Bone marrow (tissue), 2 donors: ENCODE measurements at regions not wholly inside any gene's neighbourhood (a gene's known extent, or its start where the extent isn't known, plus 50 kb on each side); places are given as distances from the start of the nearest gene placed in this dataset.
A peak's percentile ranks its signal among the peaks of the same experiment; 100 is the strongest.

ENCODE experiments used
- DNase-seq, 2 donors: peaks; one replicate each; lab custom pipeline; 2025; lab: John Stamatoyannopoulos, UW

GRCh38 chr19:29263305-29264135 lies 50.6 kb upstream of the UQCRFS1 start:
- DNase-seq, result peak in 1 of 2 donors; percentile 3

- no peak for DNase-seq
These were observed 51.9 kb upstream of the UQCRFS1 start for GRCh38 chr19:29264897-29265296.

GRCh38 chr19:29265436-29265835 lies 52.5 kb upstream of the UQCRFS1 start:
- DNase-seq, result no peak

- DNase-seq, result no peak
These were observed 53.0 kb upstream of the UQCRFS1 start for GRCh38 chr19:29266001-29266400.

GRCh38 chr19:29266603-29267002 lies 53.7 kb upstream of the UQCRFS1 start:
- DNase-seq, result no peak

- DNase-seq, result no peak
These were observed 54.8 kb upstream of the UQCRFS1 start for GRCh38 chr19:29267701-29268100.

GRCh38 chr19:29268103-29268502 lies 55.2 kb upstream of the UQCRFS1 start:
- no peak for DNase-seq

- no peak for DNase-seq
These were observed 55.9 kb upstream of the UQCRFS1 start for GRCh38 chr19:29268721-29269393.

- no peak for DNase-seq
These were observed 56.7 kb upstream of the UQCRFS1 start for GRCh38 chr19:29269641-29270040.

- DNase-seq, result no peak
These were observed 58.4 kb upstream of the UQCRFS1 start for GRCh38 chr19:29271341-29271740.

- DNase-seq, result no peak
These were observed 59.0 kb upstream of the UQCRFS1 start for GRCh38 chr19:29271911-29272310.

- no peak for DNase-seq
These were observed 60.2 kb upstream of the UQCRFS1 start for GRCh38 chr19:29273000-29273640.

- no peak for DNase-seq
These were observed 62.3 kb upstream of the UQCRFS1 start for GRCh38 chr19:29275266-29275665.

GRCh38 chr19:29277102-29277501 lies 64.2 kb upstream of the UQCRFS1 start:
- no peak for DNase-seq

GRCh38 chr19:29278716-29279115 lies 65.8 kb upstream of the UQCRFS1 start:
- no peak for DNase-seq

- no peak for DNase-seq
These were observed 70.4 kb upstream of the UQCRFS1 start for GRCh38 chr19:29283366-29283765.

- DNase-seq, result no peak
These were observed 72.3 kb upstream of the UQCRFS1 start for GRCh38 chr19:29285187-29285687.

- no peak for DNase-seq
These were observed 72.9 kb upstream of the UQCRFS1 start for GRCh38 chr19:29285878-29286277.

GRCh38 chr19:29287061-29287460 lies 74.1 kb upstream of the UQCRFS1 start:
- no peak for DNase-seq

- no peak for DNase-seq
These were observed 75.3 kb upstream of the UQCRFS1 start for GRCh38 chr19:29288256-29288655.

GRCh38 chr19:29289020-29289419 lies 76.1 kb upstream of the UQCRFS1 start:
- DNase-seq, result no peak

GRCh38 chr19:29290853-29291252 lies 77.9 kb upstream of the UQCRFS1 start:
- no peak for DNase-seq

GRCh38 chr19:29292153-29292552 lies 79.2 kb upstream of the UQCRFS1 start:
- DNase-seq, result no peak
